ENCODE measurements at regions not wholly inside any gene's neighbourhood (a gene's known extent, or its start where the extent isn't known, plus 50 kb on each side); places are given as distances from the start of the nearest gene placed in this dataset.

- H3K79me2 ChIP-seq (ENCODE audit: low read length) = no peaks in the 10 kb centered on the region
- no peaks in the 10 kb centered on the region for H3K4me1 ChIP-seq (ENCODE audit: low read length)
- H4K20me1 ChIP-seq (ENCODE audit: insufficient read depth, low read length) = no peaks in the 10 kb centered on the region
- no peak overlapping the region for H3K27ac ChIP-seq (ENCODE audit: low read length)
- no peaks in the 10 kb centered on the region for H3K9me3 ChIP-seq (replicated peaks; ENCODE audit: insufficient read depth, low read length)
- H3K36me3 ChIP-seq (replicated peaks; ENCODE audit: insufficient read depth, low read length) = no peaks in the 10 kb centered on the region
- no peak overlapping the region for H3K4me3 ChIP-seq (ENCODE audit: low read length)
- TF ChIP-seq EZH2 (optimal IDR thresholded peaks at IDR 0.05; ENCODE audit: low read depth, low read length) (no peak), CTCF (IDR thresholded peaks at IDR 0.05; ENCODE audit: low read length) (no peak), EZH2phosphoT487 (IDR thresholded peaks at IDR 0.05; ENCODE audit: low read length) (no peak)
- DNase-seq = no peak
- H3K27me3 ChIP-seq (replicated peaks; ENCODE audit: insufficient read depth, low read length) = no peaks in the 10 kb centered on the region
- no peak overlapping the region for H2AFZ ChIP-seq (ENCODE audit: low read length)
- no peak overlapping the region for H3K4me2 ChIP-seq (ENCODE audit: low read depth, low read length)
- H3K9me2 ChIP-seq (replicated peaks; ENCODE audit: insufficient read depth, low read length) = no peaks in the 10 kb centered on the region
- H3F3A ChIP-seq (ENCODE audit: insufficient read depth, low read length) = no peaks in the 10 kb centered on the region
- H3K9ac ChIP-seq (ENCODE audit: low read length) = no peak overlapping the region
Observed at GRCh38 chr3:20808864-20809263, 622.9 kb upstream of the SGO1 start.

DNA sequence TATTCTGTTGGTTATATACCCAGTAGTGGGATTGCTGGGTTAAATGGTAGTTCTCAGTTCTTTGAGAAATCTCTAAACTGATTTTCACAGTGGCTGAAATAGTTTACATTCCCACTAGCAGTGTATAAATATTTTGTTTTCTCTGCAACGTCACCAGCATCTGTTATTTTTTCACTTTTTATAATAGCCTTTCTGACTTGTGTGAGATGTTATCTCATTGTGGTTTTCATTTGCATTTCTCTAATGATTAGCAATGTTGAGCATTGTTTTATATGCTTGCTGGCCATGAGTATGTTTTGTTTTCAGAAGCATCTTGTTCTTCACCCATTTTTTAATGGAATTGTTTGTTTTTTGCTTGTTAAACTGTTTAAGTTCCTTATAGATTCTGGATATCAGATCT, 612.7 kb upstream of the SGO1 start:
- Histone ChIP-seq H3K4me1 (ENCODE audit: low read length) (no peaks in the 10 kb centered on the region), H3K9ac (ENCODE audit: low read length) (no peak overlapping the region), H2AFZ (ENCODE audit: low read length) (no peak overlapping the region), H3K9me3 (replicated peaks; ENCODE audit: insufficient read depth, low read length) (no peaks in the 10 kb centered on the region), H4K20me1 (ENCODE audit: insufficient read depth, low read length) (no peaks in the 10 kb centered on the region), H3K9me2 (replicated peaks; ENCODE audit: insufficient read depth, low read length) (no peaks in the 10 kb centered on the region), H3K4me2 (ENCODE audit: low read depth, low read length) (no peak overlapping the region), H3K4me3 (ENCODE audit: low read length) (no peak overlapping the region), H3K27ac (ENCODE audit: low read length) (no peak overlapping the region), H3K36me3 (replicated peaks; ENCODE audit: insufficient read depth, low read length) (no peaks in the 10 kb centered on the region), H3F3A (ENCODE audit: insufficient read depth, low read length) (no peaks in the 10 kb centered on the region), H3K27me3 (replicated peaks; ENCODE audit: insufficient read depth, low read length) (no peaks in the 10 kb centered on the region), H3K79me2 (ENCODE audit: low read length) (no peaks in the 10 kb centered on the region)
- no peak for DNase-seq
- TF ChIP-seq EZH2 (optimal IDR thresholded peaks at IDR 0.05; ENCODE audit: low read depth, low read length) (no peak), CTCF (IDR thresholded peaks at IDR 0.05; ENCODE audit: low read length) (no peak), EZH2phosphoT487 (IDR thresholded peaks at IDR 0.05; ENCODE audit: low read length) (no peak)

DNA sequence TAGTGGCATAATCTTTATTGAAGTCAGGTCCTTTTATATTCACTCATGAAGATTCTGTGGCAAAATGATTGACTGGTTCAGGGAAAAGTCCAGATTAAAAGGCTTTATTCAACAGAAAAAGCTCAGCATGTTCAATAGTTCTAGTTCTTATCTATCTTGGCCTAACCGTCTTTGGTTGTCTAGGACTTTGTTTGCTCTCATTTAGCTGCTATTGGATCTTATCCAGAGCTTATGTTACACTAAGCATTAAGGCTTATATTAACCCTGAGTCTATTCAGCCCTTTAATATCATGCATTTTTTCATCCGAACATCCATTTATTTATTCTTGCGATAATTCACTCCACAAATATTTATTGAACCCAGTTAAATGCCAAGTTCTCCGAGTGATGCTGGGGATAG, 601.0 kb upstream of the SGO1 start:
- no peaks in the 10 kb centered on the region for H3K79me2 ChIP-seq (ENCODE audit: low read length)
- no peak overlapping the region for H3K27ac ChIP-seq (ENCODE audit: low read length)
- no peaks in the 10 kb centered on the region for H4K20me1 ChIP-seq (ENCODE audit: insufficient read depth, low read length)
- no peaks in the 10 kb centered on the region for H3K4me1 ChIP-seq (ENCODE audit: low read length)
- DNase-seq = no peak
- TF ChIP-seq CTCF (IDR thresholded peaks at IDR 0.05; ENCODE audit: low read length) (no peak), EZH2 (optimal IDR thresholded peaks at IDR 0.05; ENCODE audit: low read depth, low read length) (no peak), EZH2phosphoT487 (IDR thresholded peaks at IDR 0.05; ENCODE audit: low read length) (no peak)
- H3K4me3 ChIP-seq (ENCODE audit: low read length) = no peak overlapping the region
- no peaks in the 10 kb centered on the region for H3K36me3 ChIP-seq (replicated peaks; ENCODE audit: insufficient read depth, low read length)
- no peak overlapping the region for H3K9ac ChIP-seq (ENCODE audit: low read length)
- H3K9me2 ChIP-seq (replicated peaks; ENCODE audit: insufficient read depth, low read length) = no peaks in the 10 kb centered on the region
- no peaks in the 10 kb centered on the region for H3F3A ChIP-seq (ENCODE audit: insufficient read depth, low read length)
- H3K9me3 ChIP-seq (replicated peaks; ENCODE audit: insufficient read depth, low read length) = no peaks in the 10 kb centered on the region
- H3K27me3 ChIP-seq (replicated peaks; ENCODE audit: insufficient read depth, low read length) = no peaks in the 10 kb centered on the region
- H2AFZ ChIP-seq (ENCODE audit: low read length) = no peak overlapping the region
- no peak overlapping the region for H3K4me2 ChIP-seq (ENCODE audit: low read depth, low read length)
